Upper lobe of right lung (tissue), 1 donor: ENCODE measurements at regions not wholly inside any gene's neighbourhood (a gene's known extent, or its start where the extent isn't known, plus 50 kb on each side); places are given as distances from the start of the nearest gene placed in this dataset.

ENCODE experiments used
- ATAC-seq: fragments of 200-7000 bp; cut with Tn5 transposase; one replicate; pipeline ENCODE4 v1.9.1; 2020; ENCODE audit warnings: mild to moderate bottlenecking, moderate library complexity
- DNase-seq: peaks from one replicate; pipeline ENCODE4 v3.0.0-alpha.2; 2020
- H3K27ac ChIP-seq: fragments of 200-600 bp; one replicate; pipeline ENCODE4 v1.8.0; 2022
- H3K27me3 ChIP-seq: fragments of 200-600 bp; one replicate; pipeline ENCODE4 v1.8.0; 2022; ENCODE audit warnings: mild to moderate bottlenecking
- H3K36me3 ChIP-seq: fragments of 200-600 bp; one replicate; pipeline ENCODE4 v1.8.0; 2022
- H3K4me1 ChIP-seq: fragments of 200-600 bp; one replicate; pipeline ENCODE4 v1.8.0; 2022
- H3K4me3 ChIP-seq: fragments of 200-600 bp; one replicate; pipeline ENCODE4 v1.8.0; 2022; ENCODE audit warnings: mild to moderate bottlenecking
- H3K9me3 ChIP-seq: fragments of 200-600 bp; one replicate; pipeline ENCODE4 v1.8.0; 2022
- CTCF ChIP-seq: fragments of 200-600 bp; IDR thresholded peaks from one replicate; pipeline ENCODE4 v1.8.0; 2022; ENCODE audit warnings: antibody characterized with exemption
- intact Hi-C: fragments of 100-400 bp; cut with DNase I; formaldehyde crosslinking; loops from one replicate; pipeline ENCODE4 v1.11.0; 2022
- donor health status: DM: no; HTN: yes; CAD: no; lungs with severe emphysema.

DNA sequence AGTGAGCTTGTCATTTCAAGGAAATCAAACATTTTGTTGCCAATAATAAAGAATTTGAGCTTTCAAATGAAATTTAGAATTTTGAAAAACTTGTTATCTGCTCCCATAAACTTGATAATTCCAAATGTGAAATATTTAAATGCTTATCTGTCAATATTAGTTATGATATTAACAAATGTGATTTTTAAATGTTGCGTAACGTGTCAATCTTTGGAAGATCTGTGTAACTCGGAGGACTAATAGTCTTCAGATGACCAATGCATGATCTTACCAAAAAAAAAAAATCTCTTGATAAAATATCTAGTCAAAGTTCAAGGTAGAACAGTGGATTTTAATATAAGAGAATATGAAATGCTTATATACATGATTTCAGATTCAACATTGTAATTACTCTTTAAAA lies 274.5 kb upstream of the HSF2 start:
- no peak for TF ChIP-seq CTCF
- no peak for DNase-seq
- Histone ChIP-seq H3K4me1 (no peaks in the 10 kb centered on the region), H3K36me3 (no peaks in the 10 kb centered on the region), H3K4me3 (no peak overlapping the region), H3K27me3 (no peaks in the 10 kb centered on the region), H3K9me3 (no peaks in the 10 kb centered on the region), H3K27ac (no peak overlapping the region)
- intact Hi-C loops: no loop called here
- ATAC-seq: no peak

- TF ChIP-seq CTCF: no peak
- Histone ChIP-seq H3K27me3 (no peaks in the 10 kb centered on the region), H3K4me1 (no peaks in the 10 kb centered on the region), H3K9me3 (no peaks in the 10 kb centered on the region), H3K4me3 (no peak overlapping the region), H3K27ac (no peak overlapping the region), H3K36me3 (no peaks in the 10 kb centered on the region)
- DNase-seq (no peak), ATAC-seq (no peak)
- intact Hi-C loops: no loop called here
These were observed 272.6 kb upstream of the HSF2 start for GRCh38 chr6:122126894-122127293.

DNA sequence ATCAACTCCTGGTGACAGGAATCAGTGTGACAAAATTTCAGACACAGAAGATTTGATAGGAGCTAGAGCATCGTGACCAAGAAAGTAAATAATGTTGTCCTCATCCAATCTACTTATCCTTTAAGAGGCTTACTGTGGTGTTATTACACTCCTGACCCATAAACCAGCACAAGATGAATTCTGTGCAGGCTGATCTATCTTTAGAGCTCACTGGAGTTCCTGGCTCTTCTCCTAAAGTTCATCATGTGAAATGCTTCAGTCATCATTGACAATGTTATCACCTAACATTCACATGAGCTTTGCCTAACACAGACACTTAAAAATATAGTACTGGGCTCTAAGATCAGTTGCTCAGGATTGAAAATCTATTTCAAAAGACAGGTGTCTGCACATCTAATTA lies 271.0 kb upstream of the HSF2 start:
- TF ChIP-seq CTCF: no peak
- H3K27me3 ChIP-seq: no peaks in the 10 kb centered on the region
- no peak overlapping the region for H3K4me3 ChIP-seq
- H3K9me3 ChIP-seq: no peaks in the 10 kb centered on the region
- ATAC-seq (no peak), DNase-seq (no peak)
- H3K4me1 ChIP-seq: no peaks in the 10 kb centered on the region
- no peak overlapping the region for H3K27ac ChIP-seq
- no peaks in the 10 kb centered on the region for H3K36me3 ChIP-seq
- intact Hi-C loops: no loop called here

- intact Hi-C loops: no loop called here
- DNase-seq (no peak), ATAC-seq (no peak)
- H3K27me3 ChIP-seq: no peaks in the 10 kb centered on the region
- no peak overlapping the region for H3K4me3 ChIP-seq
- H3K4me1 ChIP-seq: no peaks in the 10 kb centered on the region
- H3K27ac ChIP-seq: no peak overlapping the region
- no peaks in the 10 kb centered on the region for H3K36me3 ChIP-seq
- TF ChIP-seq CTCF: no peak
- H3K9me3 ChIP-seq: no peaks in the 10 kb centered on the region
These were observed 270.0 kb upstream of the HSF2 start for GRCh38 chr6:122129313-122130025.

- Histone ChIP-seq H3K27me3 (no peaks in the 10 kb centered on the region), H3K4me3 (no peak overlapping the region), H3K36me3 (no peaks in the 10 kb centered on the region), H3K4me1 (no peaks in the 10 kb centered on the region), H3K27ac (no peak overlapping the region), H3K9me3 (no peaks in the 10 kb centered on the region)
- TF ChIP-seq CTCF: no peak
- DNase-seq (no peak), ATAC-seq (no peak)
- intact Hi-C loops: no loop called here
These were observed 269.5 kb upstream of the HSF2 start for GRCh38 chr6:122130026-122130348.

GRCh38 chr6:122130518-122130917 lies 268.9 kb upstream of the HSF2 start:
- no peaks in the 10 kb centered on the region for H3K9me3 ChIP-seq
- ATAC-seq (no peak), DNase-seq (no peak)
- no peaks in the 10 kb centered on the region for H3K36me3 ChIP-seq
- H3K4me3 ChIP-seq: no peak overlapping the region
- H3K27ac ChIP-seq: no peak overlapping the region
- H3K4me1 ChIP-seq: no peaks in the 10 kb centered on the region
- intact Hi-C loops: no loop called here
- no peaks in the 10 kb centered on the region for H3K27me3 ChIP-seq
- TF ChIP-seq CTCF: no peak
